Keratinocyte (primary cell): ENCODE measurements at regions not wholly inside any gene's neighbourhood (a gene's known extent, or its start where the extent isn't known, plus 50 kb on each side); places are given as distances from the start of the nearest gene placed in this dataset.

ENCODE experiments used
- DNase-seq: peaks from one replicate; pipeline ENCODE4 v3.0.0-alpha.2; 2011; ENCODE audit warnings: low read depth, missing footprints, low spot score
- FAIRE-seq: peaks from 2 replicates; lab custom pipeline; 2011; peaks lifted over from hg19 to GRCh38; lab: Jason Lieb, UNC
- H2AFZ ChIP-seq: 2 replicates; pipeline ENCODE4 v1.6.0; 2012; ENCODE audit warnings: low read length, control low read depth, inconsistent platforms; ENCODE audit not compliant: control insufficient read depth
- H3K27ac ChIP-seq: 2 replicates; pipeline ENCODE4 v1.5.1; 2011; ENCODE audit warnings: low read length; ENCODE audit not compliant: control insufficient read depth, insufficient read depth
- H3K27me3 ChIP-seq: 3 replicates; pipeline ENCODE4 v1.6.0; 2011; ENCODE audit warnings: low read length; ENCODE audit not compliant: control insufficient read depth, insufficient read depth; ENCODE audit errors: extremely low read depth
- H3K36me3 ChIP-seq, 2 experiments: 2 replicates in 1 of 2; 3 replicates in 1 of 2; pipeline ENCODE4 v1.5.1; 2011; ENCODE audit warnings: low read length in 2 of 2, mild to moderate bottlenecking in 1 of 2; ENCODE audit not compliant: control insufficient read depth in 2 of 2, insufficient read depth in 2 of 2; ENCODE audit errors: extremely low read depth in 1 of 2
- H3K4me1 ChIP-seq: 3 replicates; pipeline ENCODE4 v1.5.1; 2011; ENCODE audit warnings: low read length; ENCODE audit not compliant: control insufficient read depth, insufficient read depth; ENCODE audit errors: extremely low read depth
- H3K4me2 ChIP-seq: 3 replicates; pipeline ENCODE4 v1.6.0; 2011; ENCODE audit warnings: low read depth, low read length; ENCODE audit not compliant: control insufficient read depth, insufficient read depth; ENCODE audit errors: extremely low read depth
- H3K4me3 ChIP-seq, 3 experiments: fragments of 200-600 bp in 1 of 3; sonication (generic) in 1 of 3; 2 replicates in 2 of 3; 3 replicates in 1 of 3; pipeline ENCODE4 v1.5.1; 2011 to 2016; ENCODE audit warnings: low read length in 3 of 3, mild to moderate bottlenecking in 3 of 3, control low read depth in 2 of 3, inconsistent platforms in 1 of 3, low read depth in 1 of 3, mixed read lengths in 1 of 3, mixed run types in 1 of 3, moderate library complexity in 1 of 3; ENCODE audit not compliant: control insufficient read depth in 2 of 3, insufficient read depth in 2 of 3; ENCODE audit errors: extremely low read depth in 1 of 3
- H3K79me2 ChIP-seq: 2 replicates; pipeline ENCODE4 v1.6.0; 2012; ENCODE audit warnings: low read length; ENCODE audit not compliant: control insufficient read depth, insufficient read depth
- H3K9ac ChIP-seq: 3 replicates; pipeline ENCODE4 v1.6.0; 2011; ENCODE audit warnings: low read length; ENCODE audit not compliant: control insufficient read depth, insufficient read depth; ENCODE audit errors: extremely low read depth
- H3K9me1 ChIP-seq: 3 replicates; pipeline ENCODE4 v1.6.0; 2011; ENCODE audit warnings: low read length; ENCODE audit not compliant: control insufficient read depth, insufficient read depth; ENCODE audit errors: extremely low read depth
- H3K9me3 ChIP-seq: 2 replicates; pipeline ENCODE4 v1.5.1; 2012; ENCODE audit warnings: low read depth, low read length; ENCODE audit not compliant: control insufficient read depth
- H4K20me1 ChIP-seq: 3 replicates; pipeline ENCODE4 v1.6.0; 2011; ENCODE audit warnings: low read length; ENCODE audit not compliant: control insufficient read depth, insufficient read depth; ENCODE audit errors: extremely low read depth
- CTCF ChIP-seq, 3 experiments: IDR thresholded peaks in 1 of 3; conservative IDR thresholded peaks in 1 of 3; optimal IDR thresholded peaks in 1 of 3; 2 replicates in 2 of 3; 3 replicates in 1 of 3; pipeline versions ENCODE3 to v1.5.1; 2011; ENCODE audit warnings: low read length in 3 of 3, mild to moderate bottlenecking in 3 of 3, moderate library complexity in 2 of 3, control low read depth in 1 of 3, inconsistent platforms in 1 of 3; ENCODE audit not compliant: insufficient read depth in 2 of 3; ENCODE audit errors: extremely low read depth in 1 of 3
- EZH2 ChIP-seq: IDR thresholded peaks from one replicate; pipeline ENCODE4 v1.6.1; 2012; ENCODE audit warnings: inconsistent platforms, mild to moderate bottlenecking, low read length, moderate library complexity
- dilution Hi-C: fragments of 300-500 bp; cut with MboI; formaldehyde crosslinking; loops from one replicate; pipeline ENCODE4 v1.7.0; 2020; ENCODE audit warnings: low sequenced_read_pairs; ENCODE audit not compliant: extremely low pct_ligation_motif_present

- dilution Hi-C loops = no loop called here
- H2AFZ ChIP-seq = no peak overlapping the region
- no peak for TF ChIP-seq EZH2
- no peak for TF ChIP-seq CTCF (optimal IDR thresholded peaks at IDR 0.05 in 1 of 3, IDR thresholded peaks at IDR 0.05 in 1 of 3, conservative IDR thresholded peaks at IDR 0.05 in 1 of 3; ENCODE audit: extremely low read depth in 1 of 3, insufficient read depth in 2 of 3, low read length in 3 of 3)
- no peaks in the 10 kb centered on the region for H3K36me3 ChIP-seq
- peaks cover 7% of the 10 kb centered on the region for H3K9me3 ChIP-seq
- FAIRE-seq (no peak), DNase-seq (no peak)
- no peaks in the 10 kb centered on the region for H3K27me3 ChIP-seq
- H3K79me2 ChIP-seq = no peaks in the 10 kb centered on the region
- H3K4me2 ChIP-seq = no peak overlapping the region
- H4K20me1 ChIP-seq = no peaks in the 10 kb centered on the region
- no peak overlapping the region for H3K9ac ChIP-seq
- H3K4me3 ChIP-seq = no peak overlapping the region
- no peak overlapping the region for H3K27ac ChIP-seq
- no peaks in the 10 kb centered on the region for H3K9me1 ChIP-seq
- no peaks in the 10 kb centered on the region for H3K4me1 ChIP-seq
These were observed 160.8 kb upstream of the KHDRBS2 start for GRCh38 chr6:62446647-62447316.

GRCh38 chr6:62445521-62445920 is 159.5 kb upstream of the KHDRBS2 start:
- dilution Hi-C loops = no loop called here
- Histone ChIP-seq H3K4me2 (no peak overlapping the region), H2AFZ (no peak overlapping the region), H3K79me2 (no peaks in the 10 kb centered on the region), H3K9me1 (no peaks in the 10 kb centered on the region), H3K4me1 (no peaks in the 10 kb centered on the region), H3K27me3 (no peaks in the 10 kb centered on the region), H3K9ac (no peak overlapping the region), H3K36me3 (no peaks in the 10 kb centered on the region), H3K9me3 (peaks cover 7% of the 10 kb centered on the region), H4K20me1 (no peaks in the 10 kb centered on the region), H3K27ac (no peak overlapping the region), H3K4me3 (no peak overlapping the region)
- TF ChIP-seq EZH2 (no peak), CTCF (optimal IDR thresholded peaks at IDR 0.05 in 1 of 3, IDR thresholded peaks at IDR 0.05 in 1 of 3, conservative IDR thresholded peaks at IDR 0.05 in 1 of 3; ENCODE audit: extremely low read depth in 1 of 3, insufficient read depth in 2 of 3, low read length in 3 of 3) (no peak)
- FAIRE-seq = no peak
- DNase-seq = no peak
